ENCODE measurements at regions not wholly inside any gene's neighbourhood (a gene's known extent, or its start where the extent isn't known, plus 50 kb on each side); places are given as distances from the start of the nearest gene placed in this dataset.

DNA sequence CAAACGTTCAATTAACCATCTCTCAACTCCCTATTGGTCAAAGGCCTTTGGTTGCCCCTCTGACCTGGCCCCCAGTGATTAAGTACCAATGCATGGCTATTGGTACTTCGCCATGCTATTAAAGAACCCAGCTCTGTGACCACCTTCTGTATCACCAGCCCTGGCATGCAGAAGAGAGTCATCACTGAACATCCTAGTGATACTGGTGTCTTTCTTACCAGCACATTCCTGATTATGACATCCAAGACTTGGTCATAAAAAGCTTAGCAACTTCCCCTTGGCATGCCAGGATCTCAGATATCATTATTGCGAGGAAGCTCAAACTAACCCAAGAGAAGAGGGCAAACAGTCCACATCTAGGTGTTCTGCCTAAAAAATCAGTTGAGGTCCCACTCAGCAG lies 122.3 kb upstream of the OTUD4 start:
- no peak overlapping the region for H2AFZ ChIP-seq (ENCODE audit: control insufficient read depth, low read depth, low read length)
- in situ Hi-C loops (cut with MboI) = no loop called here
- H3K79me2 ChIP-seq (ENCODE audit: control insufficient read depth, insufficient read depth, low read length) = no peaks in the 10 kb centered on the region
- TF ChIP-seq RAD21 (IDR thresholded peaks at IDR 0.05; ENCODE audit: insufficient read depth, low read depth, low read length) (no peak), MXI1 (IDR thresholded peaks at IDR 0.05; ENCODE audit: low read depth, low read length) (no peak), ASH2L (IDR thresholded peaks at IDR 0.05; ENCODE audit: borderline replicate concordance, low read depth) (no peak)
- WGBS (ENCODE audit: insufficient coverage, insufficient replicate concordance, low lambda C conversion rate, missing lambda C conversion rate) = 60% methylated on average over 3 of the region's 3 CpGs
- H3K27me3 ChIP-seq (replicated peaks in 1 of 2; ENCODE audit: control insufficient read depth in 2 of 2, insufficient read depth in 2 of 2, low read length in 1 of 2) = no peaks in the 10 kb centered on the region; a peak in 1 of 4 replicates
- H3K4me1 ChIP-seq (ENCODE audit: control insufficient read depth, insufficient read depth, low read length) = peaks cover 13% of the 10 kb centered on the region
- no peaks in the 10 kb centered on the region for H3K36me3 ChIP-seq (ENCODE audit: control insufficient read depth in 2 of 2, insufficient read depth in 2 of 2, low read length in 1 of 2)
- no peak overlapping the region for H3K9ac ChIP-seq (ENCODE audit: control insufficient read depth, insufficient read depth, low read length)
- DNase-seq (ENCODE audit: low read depth, low spot score) = no peak
- intact Hi-C loops (cut with micrococcal nuclease; ENCODE audit: unreplicated experiment) = no loop called here
- ATAC-seq = no peak
- no peaks in the 10 kb centered on the region for H4K20me1 ChIP-seq (ENCODE audit: control insufficient read depth, insufficient read depth)
- POLR2A ChIA-PET = no interaction called here
- FAIRE-seq = no peak
- CTCF ChIA-PET = interaction anchor here (0.7 kb wide), 1 partner anchor 255 kb away, joined by 3 read pairs; no protein-coding TSS in a partner anchor
- no peak overlapping the region for H3K27ac ChIP-seq (ENCODE audit: control insufficient read depth, insufficient read depth)
- RAD21 ChIA-PET (ENCODE audit: unreplicated experiment) = no interaction called here
- no peak overlapping the region for H3K4me2 ChIP-seq (ENCODE audit: control insufficient read depth, insufficient read depth)
- BruUV-seq (replicated peaks) = no TSS peak
- H3K4me3 ChIP-seq = no peak overlapping the region
- H3K9me3 ChIP-seq (replicated peaks; ENCODE audit: control insufficient read depth, insufficient read depth, low read length) = no peaks in the 10 kb centered on the region; the same call in 2 of the 3 replicates
- SMC1A ChIA-PET (ENCODE audit: uncharacterized antibody, unreplicated experiment) = interaction anchor here (0.7 to 1.0 kb wide), 2 partner anchors 22 to 66 kb away, joined by 3 to 4 read pairs; no protein-coding TSS in a partner anchor

DNA sequence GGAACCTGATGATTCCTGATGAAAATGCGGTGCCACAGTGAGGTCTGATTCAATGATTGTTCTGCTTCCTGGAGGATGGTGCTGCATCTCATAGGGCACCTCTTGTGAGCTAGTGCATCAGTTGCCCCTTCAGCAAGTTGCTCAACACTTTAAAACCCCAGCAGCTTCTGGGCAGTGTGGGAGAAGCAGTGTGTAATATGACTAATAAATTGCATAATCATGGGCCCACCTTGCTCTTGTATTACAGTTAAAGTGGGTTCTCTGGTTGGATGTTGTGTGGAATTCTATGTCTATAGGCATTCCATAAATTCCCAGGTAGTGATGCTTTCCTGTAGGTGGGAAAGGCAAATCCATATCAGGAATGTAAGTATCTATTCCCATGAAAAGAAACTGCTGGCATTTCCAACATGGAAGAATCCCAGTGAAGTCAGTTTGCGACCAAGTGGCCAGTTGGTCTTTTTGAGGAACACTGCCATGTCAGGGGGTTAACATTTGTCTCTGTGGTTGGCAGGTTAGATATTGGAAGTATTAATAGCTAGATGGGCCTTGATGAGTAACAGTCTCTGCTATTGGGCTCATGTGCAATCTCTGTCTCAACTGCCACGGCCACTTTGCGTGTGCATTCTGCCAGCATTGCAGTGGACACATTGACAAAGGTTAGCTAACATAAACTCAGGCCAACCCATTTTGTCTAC lies 121.1 kb upstream of the OTUD4 start:
- ATAC-seq (no peak), FAIRE-seq (no peak), DNase-seq (ENCODE audit: low read depth, low spot score) (no peak)
- no peak overlapping the region for H2AFZ ChIP-seq (ENCODE audit: control insufficient read depth, low read depth, low read length)
- no peaks in the 10 kb centered on the region for H3K36me3 ChIP-seq (ENCODE audit: control insufficient read depth in 2 of 2, insufficient read depth in 2 of 2, low read length in 1 of 2)
- no peaks in the 10 kb centered on the region for H4K20me1 ChIP-seq (ENCODE audit: control insufficient read depth, insufficient read depth)
- SMC1A ChIA-PET (ENCODE audit: uncharacterized antibody, unreplicated experiment) = interaction anchor here (1.0 to 2.8 kb wide), 4 partner anchors 9 to 115 kb away, joined by 3 to 13 read pairs (median 4); no protein-coding TSS in a partner anchor
- POLR2A ChIA-PET = no interaction called here
- CTCF ChIA-PET = interaction anchor here (1.8 kb wide), 1 partner anchor 10 kb away, joined by 6 read pairs; no protein-coding TSS in a partner anchor
- TF ChIP-seq, protein P1, sequence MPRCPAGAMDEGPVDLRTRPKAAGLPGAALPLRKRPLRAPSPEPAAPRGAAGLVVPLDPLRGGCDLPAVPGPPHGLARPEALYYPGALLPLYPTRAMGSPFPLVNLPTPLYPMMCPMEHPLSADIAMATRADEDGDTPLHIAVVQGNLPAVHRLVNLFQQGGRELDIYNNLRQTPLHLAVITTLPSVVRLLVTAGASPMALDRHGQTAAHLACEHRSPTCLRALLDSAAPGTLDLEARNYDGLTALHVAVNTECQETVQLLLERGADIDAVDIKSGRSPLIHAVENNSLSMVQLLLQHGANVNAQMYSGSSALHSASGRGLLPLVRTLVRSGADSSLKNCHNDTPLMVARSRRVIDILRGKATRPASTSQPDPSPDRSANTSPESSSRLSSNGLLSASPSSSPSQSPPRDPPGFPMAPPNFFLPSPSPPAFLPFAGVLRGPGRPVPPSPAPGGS (IDR thresholded peaks at IDR 0.05; ENCODE audit: borderline replicate concordance, insufficient read depth, low read depth, low read length, poor library complexity, severe bottlenecking) = peak; percentile 35
- no peak for TF ChIP-seq EGR1 (IDR thresholded peaks at IDR 0.05; ENCODE audit: borderline replicate concordance in 1 of 2, low read depth in 2 of 2, low read length in 2 of 2)
- TF ChIP-seq KDM1A (IDR thresholded peaks at IDR 0.05; ENCODE audit: borderline replicate concordance) = no peak
- TF ChIP-seq, protein P2, sequence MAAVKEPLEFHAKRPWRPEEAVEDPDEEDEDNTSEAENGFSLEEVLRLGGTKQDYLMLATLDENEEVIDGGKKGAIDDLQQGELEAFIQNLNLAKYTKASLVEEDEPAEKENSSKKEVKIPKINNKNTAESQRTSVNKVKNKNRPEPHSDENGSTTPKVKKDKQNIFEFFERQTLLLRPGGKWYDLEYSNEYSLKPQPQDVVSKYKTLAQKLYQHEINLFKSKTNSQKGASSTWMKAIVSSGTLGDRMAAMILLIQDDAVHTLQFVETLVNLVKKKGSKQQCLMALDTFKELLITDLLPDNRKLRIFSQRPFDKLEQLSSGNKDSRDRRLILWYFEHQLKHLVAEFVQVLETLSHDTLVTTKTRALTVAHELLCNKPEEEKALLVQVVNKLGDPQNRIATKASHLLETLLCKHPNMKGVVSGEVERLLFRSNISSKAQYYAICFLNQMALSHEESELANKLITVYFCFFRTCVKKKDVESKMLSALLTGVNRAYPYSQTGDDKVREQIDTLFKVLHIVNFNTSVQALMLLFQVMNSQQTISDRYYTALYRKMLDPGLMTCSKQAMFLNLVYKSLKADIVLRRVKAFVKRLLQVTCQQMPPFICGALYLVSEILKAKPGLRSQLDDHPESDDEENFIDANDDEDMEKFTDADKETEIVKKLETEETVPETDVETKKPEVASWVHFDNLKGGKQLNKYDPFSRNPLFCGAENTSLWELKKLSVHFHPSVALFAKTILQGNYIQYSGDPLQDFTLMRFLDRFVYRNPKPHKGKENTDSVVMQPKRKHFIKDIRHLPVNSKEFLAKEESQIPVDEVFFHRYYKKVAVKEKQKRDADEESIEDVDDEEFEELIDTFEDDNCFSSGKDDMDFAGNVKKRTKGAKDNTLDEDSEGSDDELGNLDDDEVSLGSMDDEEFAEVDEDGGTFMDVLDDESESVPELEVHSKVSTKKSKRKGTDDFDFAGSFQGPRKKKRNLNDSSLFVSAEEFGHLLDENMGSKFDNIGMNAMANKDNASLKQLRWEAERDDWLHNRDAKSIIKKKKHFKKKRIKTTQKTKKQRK (IDR thresholded peaks at IDR 0.05; ENCODE audit: low read depth, low read length) = no peak
- TF ChIP-seq STAT1 (conservative IDR thresholded peaks at IDR 0.05) = no peak
- intact Hi-C loops (cut with micrococcal nuclease; ENCODE audit: unreplicated experiment) (no loop called here), in situ Hi-C loops (cut with MboI) (no loop called here)
- RAD21 ChIA-PET (ENCODE audit: unreplicated experiment) = no interaction called here
- H3K4me2 ChIP-seq (ENCODE audit: control insufficient read depth, insufficient read depth) = no peak overlapping the region
- no peaks in the 10 kb centered on the region; the same call in 2 of the 3 replicates for H3K9me3 ChIP-seq (replicated peaks; ENCODE audit: control insufficient read depth, insufficient read depth, low read length)
- WGBS (ENCODE audit: insufficient coverage, insufficient replicate concordance, low lambda C conversion rate, missing lambda C conversion rate) = 95% methylated on average over 4 of the region's 4 CpGs
- no peaks in the 10 kb centered on the region for H3K79me2 ChIP-seq (ENCODE audit: control insufficient read depth, insufficient read depth, low read length)
- H3K27ac ChIP-seq (ENCODE audit: control insufficient read depth, insufficient read depth) = no peak overlapping the region
- H3K9ac ChIP-seq (ENCODE audit: control insufficient read depth, insufficient read depth, low read length) = no peak overlapping the region
- BruUV-seq (replicated peaks) = no TSS peak
- H3K4me3 ChIP-seq = no peak overlapping the region
- no peaks in the 10 kb centered on the region; a peak in 1 of 4 replicates for H3K27me3 ChIP-seq (replicated peaks in 1 of 2; ENCODE audit: control insufficient read depth in 2 of 2, insufficient read depth in 2 of 2, low read length in 1 of 2)
- H3K4me1 ChIP-seq (ENCODE audit: control insufficient read depth, insufficient read depth, low read length) = peaks cover 13% of the 10 kb centered on the region

All from GM12878 (cell line).